SK-N-SH (cell line): ENCODE measurements at regions not wholly inside any gene's neighbourhood (a gene's known extent, or its start where the extent isn't known, plus 50 kb on each side); places are given as distances from the start of the nearest gene placed in this dataset.

Experiments
- EP300 ChIP-seq, 2 experiments: IDR thresholded peaks; 2 replicates each; pipeline versions ENCODE4 v1.4.0 to v1.6.1; 2012; ENCODE audit warnings: borderline replicate concordance in 1 of 2, low read depth in 1 of 2, low read length in 1 of 2
- JUND ChIP-seq: IDR thresholded peaks from 2 replicates; pipeline ENCODE4 v1.4.0; 2012
- MXI1 ChIP-seq: IDR thresholded peaks from 2 replicates; pipeline ENCODE4 v1.6.1; 2012; ENCODE audit warnings: mild to moderate bottlenecking, low read depth, low read length, improper control_type of control experiment
- NFIC ChIP-seq: IDR thresholded peaks from 2 replicates; pipeline ENCODE4 v1.4.0; 2012; ENCODE audit warnings: borderline replicate concordance
- RCOR1 ChIP-seq: fragments of 150-350 bp; IDR thresholded peaks from 2 replicates; pipeline ENCODE4 v1.6.1; 2017; ENCODE audit warnings: antibody characterized with exemption, low read length
- RFX5 ChIP-seq: IDR thresholded peaks from 2 replicates; pipeline ENCODE4 v1.6.1; 2012; ENCODE audit warnings: mild to moderate bottlenecking, improper control_type of control experiment, low read length
- SIN3A ChIP-seq: IDR thresholded peaks from 2 replicates; pipeline ENCODE4 v1.6.1; 2012; ENCODE audit warnings: low read depth, mild to moderate bottlenecking, low read length, moderate library complexity, borderline replicate concordance
- TAF1 ChIP-seq: IDR thresholded peaks from 2 replicates; pipeline ENCODE4 v1.6.1; 2012; ENCODE audit warnings: low read depth, mild to moderate bottlenecking, low read length, moderate library complexity, borderline replicate concordance
- YY1 ChIP-seq: IDR thresholded peaks from 2 replicates; pipeline ENCODE4 v1.4.0; 2012; ENCODE audit warnings: low read depth, mild to moderate bottlenecking
- TF ChIP-seq, protein P1 (sequence below): fragments of 200-600 bp; sonication (generic); IDR thresholded peaks from 2 replicates; pipeline ENCODE4 v1.6.1; 2017; ENCODE audit warnings: antibody characterized with exemption, mild to moderate bottlenecking, moderate library complexity
- TF ChIP-seq, protein P2 (sequence below): IDR thresholded peaks from 2 replicates; pipeline ENCODE4 v1.4.0; 2012; ENCODE audit warnings: low read depth

GRCh38 chr14:55743551-55743950, 163.5 kb downstream of the KTN1 start:
- TF ChIP-seq RCOR1 (no peak), EP300 (IDR thresholded peaks at IDR 0.05; ENCODE audit: borderline replicate concordance in 1 of 2, low read depth in 1 of 2, low read length in 1 of 2) (no peak), RFX5 (no peak), NFIC (no peak), MXI1 (no peak), SIN3A (no peak), TAF1 (no peak), JUND (no peak), YY1 (no peak)
- TF ChIP-seq, protein P1, sequence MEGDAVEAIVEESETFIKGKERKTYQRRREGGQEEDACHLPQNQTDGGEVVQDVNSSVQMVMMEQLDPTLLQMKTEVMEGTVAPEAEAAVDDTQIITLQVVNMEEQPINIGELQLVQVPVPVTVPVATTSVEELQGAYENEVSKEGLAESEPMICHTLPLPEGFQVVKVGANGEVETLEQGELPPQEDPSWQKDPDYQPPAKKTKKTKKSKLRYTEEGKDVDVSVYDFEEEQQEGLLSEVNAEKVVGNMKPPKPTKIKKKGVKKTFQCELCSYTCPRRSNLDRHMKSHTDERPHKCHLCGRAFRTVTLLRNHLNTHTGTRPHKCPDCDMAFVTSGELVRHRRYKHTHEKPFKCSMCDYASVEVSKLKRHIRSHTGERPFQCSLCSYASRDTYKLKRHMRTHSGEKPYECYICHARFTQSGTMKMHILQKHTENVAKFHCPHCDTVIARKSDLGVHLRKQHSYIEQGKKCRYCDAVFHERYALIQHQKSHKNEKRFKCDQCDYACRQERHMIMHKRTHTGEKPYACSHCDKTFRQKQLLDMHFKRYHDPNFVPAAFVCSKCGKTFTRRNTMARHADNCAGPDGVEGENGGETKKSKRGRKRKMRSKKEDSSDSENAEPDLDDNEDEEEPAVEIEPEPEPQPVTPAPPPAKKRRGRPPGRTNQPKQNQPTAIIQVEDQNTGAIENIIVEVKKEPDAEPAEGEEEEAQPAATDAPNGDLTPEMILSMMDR: no peak
- TF ChIP-seq, protein P2, sequence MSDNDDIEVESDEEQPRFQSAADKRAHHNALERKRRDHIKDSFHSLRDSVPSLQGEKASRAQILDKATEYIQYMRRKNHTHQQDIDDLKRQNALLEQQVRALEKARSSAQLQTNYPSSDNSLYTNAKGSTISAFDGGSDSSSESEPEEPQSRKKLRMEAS: no peak
